ENCODE measurements at regions not wholly inside any gene's neighbourhood (a gene's known extent, or its start where the extent isn't known, plus 50 kb on each side); places are given as distances from the start of the nearest gene placed in this dataset.
"Not testable (repeated sequence)": the region's sequence is repeated elsewhere in the genome, so short reads cannot be mapped to it uniquely, and the experiment has no call there.

DNA sequence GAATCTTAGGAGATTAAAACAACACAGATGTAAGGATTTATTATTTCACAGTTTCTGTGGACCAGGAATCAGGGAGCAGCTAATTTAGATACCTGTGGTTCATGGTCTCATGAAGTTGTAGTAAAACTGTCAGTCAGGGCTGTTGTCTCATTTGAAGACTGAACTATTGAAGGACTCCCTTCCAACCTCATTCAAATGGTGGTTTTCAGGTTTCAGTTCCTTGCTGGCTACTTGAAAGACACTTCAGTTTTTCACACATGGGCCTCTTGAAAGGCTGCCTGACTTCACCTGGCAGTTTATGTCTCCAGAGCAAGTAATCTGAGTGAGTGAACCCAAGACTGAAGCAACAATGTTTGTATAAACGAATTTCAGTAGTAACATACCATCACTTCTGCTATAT lies 915.9 kb downstream of the PLA2G4A start:
- DNase-seq: no peak

DNA sequence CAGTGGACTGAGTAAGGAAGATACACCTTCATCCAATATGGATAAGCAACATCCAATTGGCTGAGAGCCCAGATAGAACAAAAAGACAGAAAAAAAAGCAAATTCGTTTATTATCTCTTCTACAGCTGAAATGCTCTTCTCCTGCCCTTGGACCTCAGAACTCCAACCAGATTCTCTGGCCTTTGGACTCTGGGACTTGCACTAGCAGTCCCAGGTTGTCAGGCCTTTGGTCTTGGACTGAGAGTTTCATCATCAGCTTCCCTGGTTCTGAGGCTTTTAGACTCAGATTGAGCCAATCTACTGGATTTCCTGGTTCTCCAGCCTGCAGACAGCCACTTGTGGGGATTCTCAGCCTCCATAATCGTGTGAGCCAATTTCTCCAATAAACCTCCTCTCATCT lies 926.8 kb downstream of the PLA2G4A start:
- no peak for DNase-seq

DNA sequence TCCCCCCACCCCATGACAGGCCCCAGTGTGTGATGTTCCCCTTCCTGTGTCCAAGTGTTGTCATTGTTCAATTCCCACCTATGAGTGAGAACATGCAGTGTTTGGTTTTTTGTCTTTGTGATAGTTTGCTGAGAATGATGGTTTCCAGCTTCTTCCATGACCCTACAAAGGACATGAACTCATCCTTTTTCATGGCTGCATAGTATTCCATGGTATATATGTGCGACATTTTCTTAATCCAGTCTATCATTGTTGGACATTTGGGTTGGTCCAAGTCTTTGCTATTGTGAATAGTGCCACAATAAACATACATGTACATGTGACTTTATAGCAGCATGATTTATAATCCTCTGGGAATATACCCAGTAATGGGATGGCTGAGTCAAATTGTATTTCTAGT lies 927.9 kb downstream of the PLA2G4A start:
- DNase-seq: not testable (repeated sequence)

DNA sequence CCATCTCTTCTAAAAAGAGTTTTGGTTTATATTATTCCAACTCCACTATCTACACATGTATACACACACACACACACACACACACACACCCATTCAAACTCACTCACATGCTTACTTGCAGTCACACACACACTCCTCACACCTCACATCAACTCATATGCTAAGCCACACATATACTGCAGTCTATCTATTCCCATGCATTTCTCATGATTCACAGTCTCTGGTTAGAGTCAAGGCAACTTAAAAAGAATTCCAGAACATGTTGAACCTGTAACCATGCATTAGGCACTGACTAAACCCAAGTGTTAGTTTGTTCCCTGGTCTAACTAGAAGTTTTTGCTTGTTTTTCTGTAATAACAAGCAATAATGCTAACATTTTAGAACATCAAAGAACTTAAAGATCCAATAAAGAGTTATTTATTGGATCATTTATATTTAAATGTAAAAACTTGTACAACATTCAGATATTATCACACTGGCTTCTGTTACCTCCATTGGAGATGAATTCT lies 931.1 kb downstream of the PLA2G4A start:
- no peak for DNase-seq

DNA sequence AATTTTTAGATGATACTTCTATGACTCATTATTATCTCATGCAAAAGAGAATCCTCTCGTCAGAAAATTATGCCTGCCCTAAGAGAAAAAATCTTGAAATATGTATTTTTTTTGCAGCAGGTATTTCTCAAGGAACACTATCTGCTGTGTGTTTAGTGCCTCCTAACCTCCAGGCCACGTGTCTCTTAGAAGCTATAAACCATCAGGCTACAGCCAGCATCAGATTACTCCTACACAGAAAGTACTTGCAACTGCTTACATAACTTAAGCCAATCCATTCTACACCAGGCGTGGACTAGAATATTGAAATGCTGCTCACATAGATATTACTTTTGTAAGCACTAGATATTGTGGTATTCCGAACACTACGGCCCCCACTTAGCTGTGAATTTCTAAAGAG lies 933.4 kb downstream of the PLA2G4A start:
- no peak for DNase-seq

DNA sequence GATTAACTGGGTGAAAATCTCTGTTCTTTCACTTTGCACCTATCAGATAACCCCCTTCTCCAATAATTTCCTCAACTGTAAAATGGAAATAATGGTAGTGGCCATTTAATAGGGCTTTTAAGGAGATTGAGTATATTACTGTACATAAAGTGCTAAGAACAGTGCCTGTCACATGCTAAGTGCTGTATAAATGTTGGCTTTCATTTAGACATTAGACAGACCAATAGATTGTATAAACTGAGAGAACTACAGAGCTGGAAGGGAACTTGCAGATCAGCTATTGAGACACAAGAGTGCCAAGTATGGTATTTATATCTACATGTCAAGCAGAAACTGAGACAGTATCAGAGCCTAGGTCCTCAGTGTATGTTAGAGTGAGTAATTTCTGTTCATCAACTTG lies 934.7 kb downstream of the PLA2G4A start:
- DNase-seq: no peak

DNA sequence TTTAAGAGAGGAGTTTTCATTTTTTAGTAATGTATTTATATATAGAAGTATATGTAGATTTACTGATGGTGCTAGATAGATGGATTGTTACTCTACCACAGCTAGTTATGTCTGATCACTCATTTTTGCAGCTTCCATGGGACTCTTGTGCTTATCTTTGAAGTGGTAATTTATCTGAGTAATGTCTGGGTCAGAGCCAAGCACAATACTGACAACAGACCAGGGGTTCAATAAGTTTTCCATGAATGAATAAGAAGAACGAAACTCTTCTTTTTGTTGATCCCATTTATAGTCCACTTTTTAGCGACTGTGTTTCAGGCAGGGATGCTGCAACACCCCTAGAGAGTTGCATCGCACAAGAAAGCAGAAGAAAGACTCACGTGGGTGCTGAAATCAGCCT lies 935.2 kb downstream of the PLA2G4A start:
- DNase-seq: no peak

DNA sequence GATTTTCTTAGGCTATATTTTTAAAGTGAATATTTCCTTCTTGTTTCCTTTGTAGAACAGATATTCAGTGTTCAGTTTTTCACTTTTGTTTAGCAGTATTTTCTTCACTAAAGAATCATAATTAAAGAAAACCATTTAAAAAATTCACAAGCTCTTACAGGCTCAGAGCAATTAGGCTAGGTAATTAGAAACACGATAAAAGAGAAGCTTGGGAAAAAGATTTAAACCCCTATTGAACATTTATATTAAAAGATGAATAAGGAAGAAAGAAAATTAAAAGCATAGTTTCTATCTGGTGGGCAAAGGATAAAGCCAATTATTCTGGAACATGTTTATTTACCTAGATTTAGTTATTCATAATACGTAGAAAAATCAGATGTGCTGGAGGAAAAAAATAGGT lies 942.6 kb downstream of the PLA2G4A start:
- no peak for DNase-seq

DNA sequence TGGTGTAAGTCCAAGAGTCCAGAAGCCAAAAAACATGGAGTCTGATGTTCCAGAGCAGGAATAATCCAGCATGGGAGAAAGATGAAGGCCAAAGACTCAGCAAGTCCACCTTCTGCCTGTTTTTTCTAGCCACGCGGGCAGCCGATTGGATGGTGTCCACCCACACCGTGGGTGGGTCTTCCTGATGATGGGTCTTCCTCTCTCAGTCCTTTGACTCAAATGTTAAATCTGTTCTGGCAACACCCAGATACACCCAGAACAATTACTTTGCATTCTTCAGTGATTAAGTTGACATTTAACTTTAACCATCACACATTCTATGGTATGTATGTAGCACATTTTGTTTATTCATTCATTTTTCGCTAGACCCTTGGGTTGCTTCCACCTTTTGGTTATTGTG lies 944.4 kb downstream of the PLA2G4A start:
- DNase-seq: no peak

DNA sequence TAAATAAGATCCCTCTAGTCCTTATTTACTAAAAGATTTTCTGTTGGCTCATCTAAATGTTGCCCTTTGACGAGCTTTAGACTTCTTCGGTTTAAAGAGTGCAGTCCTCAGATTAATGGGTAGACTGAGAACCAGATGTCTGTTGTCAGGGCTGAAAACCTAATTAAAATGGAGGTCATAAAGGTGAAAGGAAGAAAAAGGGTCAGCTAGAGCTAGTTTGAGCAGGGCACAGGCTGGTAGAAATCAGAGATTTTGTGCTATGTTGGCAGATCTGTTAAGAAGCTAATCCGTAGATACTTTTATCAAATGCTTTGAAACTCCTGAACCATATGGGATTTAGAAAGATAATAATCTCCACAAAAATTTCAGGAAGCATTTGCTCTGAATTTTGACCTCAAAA lies 959.0 kb downstream of the PLA2G4A start:
- no peak for DNase-seq

DNA sequence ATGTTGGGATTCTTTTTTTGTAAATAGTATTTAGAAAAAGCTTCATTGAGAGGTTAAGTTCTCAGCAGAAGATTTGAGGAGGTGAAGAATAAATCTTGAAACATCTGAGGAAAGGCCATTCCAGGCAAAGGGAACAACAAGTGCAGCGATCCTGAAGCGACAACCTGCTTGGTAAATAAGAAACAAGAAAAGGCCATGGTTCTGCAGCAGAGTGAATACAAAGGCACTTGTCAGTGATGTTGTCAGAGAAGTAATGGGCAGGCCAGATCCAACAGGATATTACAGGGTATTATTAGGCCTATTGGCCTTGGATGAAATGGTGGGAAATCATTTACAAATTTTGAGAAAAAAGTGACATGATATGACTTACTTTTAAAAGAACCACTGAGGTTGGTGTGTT lies 960.0 kb downstream of the PLA2G4A start:
- no peak for DNase-seq

DNA sequence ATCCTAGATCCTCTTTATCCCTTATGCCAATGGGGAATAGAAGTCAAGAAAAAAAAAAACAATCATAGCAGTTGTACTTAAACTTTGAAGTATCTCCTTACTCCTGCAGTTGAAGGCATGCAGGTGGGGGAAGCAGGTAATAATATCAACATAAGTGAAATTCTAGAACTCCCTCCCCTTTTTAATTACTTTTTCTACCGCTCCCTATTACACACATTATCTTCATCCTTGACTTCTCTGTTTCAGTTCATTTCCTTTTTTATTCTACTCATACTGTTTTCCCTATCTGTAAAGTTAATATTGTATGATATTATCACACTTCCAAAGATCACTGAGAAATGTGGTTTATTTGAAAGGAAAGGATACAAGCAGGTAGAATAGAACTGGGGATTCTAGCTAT lies 962.0 kb downstream of the PLA2G4A start:
- DNase-seq: no peak

DNA sequence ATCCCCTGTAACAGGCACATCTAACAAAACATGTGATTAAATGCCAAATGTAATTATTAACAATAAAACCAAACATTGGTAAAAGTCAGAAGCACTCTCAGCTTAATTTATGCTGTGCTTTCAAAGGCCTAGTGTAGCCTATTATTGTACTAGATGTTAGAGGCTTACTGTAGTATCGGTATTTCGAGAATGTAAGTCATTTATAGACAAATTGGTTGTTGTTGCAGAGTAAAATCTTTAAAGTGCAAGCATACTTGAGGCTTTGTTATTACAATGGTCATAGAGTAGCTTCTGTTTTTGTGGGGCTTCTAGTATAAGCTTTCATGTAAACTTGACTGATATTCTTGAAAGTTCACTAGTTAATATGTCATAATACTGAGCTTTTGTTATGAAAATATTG lies 965.8 kb downstream of the PLA2G4A start:
- DNase-seq: no peak

DNA sequence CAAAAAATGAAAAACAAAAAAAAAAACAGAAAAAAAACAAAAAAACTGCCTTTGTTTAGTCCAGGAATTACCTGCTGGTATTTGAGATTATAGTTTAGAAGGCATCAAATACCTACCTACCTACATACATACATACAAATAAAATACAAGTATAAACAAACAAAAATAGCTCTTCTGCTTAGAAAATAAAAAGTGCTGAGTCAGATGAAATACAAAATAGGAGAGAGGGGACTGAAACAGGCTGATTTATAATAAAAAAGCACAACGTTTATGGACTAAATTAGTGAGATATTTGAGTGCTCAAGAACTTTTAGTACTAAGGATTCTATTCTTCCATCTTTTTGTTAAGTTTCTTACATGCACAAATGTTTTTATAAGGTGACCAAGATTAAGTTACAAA lies 980.8 kb downstream of the PLA2G4A start:
- no peak for DNase-seq

DNA sequence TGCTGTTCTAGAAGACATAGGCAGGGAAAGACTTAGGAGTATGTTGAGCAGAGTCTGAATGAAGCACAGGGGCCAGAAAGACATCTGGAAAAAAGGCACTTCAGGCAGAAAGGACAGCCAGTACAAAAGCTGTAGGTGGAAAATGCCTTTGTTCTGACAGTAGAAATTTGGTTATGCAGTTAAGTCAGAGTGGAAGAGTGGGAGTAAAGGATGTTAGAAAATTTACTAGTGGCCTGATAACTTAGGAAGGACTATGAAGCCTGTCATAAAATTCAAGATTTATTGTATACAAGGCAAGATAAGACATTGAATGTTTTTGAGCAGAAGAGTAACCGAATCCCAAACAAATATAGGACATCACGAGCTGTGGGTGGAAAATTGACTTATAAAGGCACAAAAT lies 987.9 kb downstream of the PLA2G4A start:
- DNase-seq: no peak

DNA sequence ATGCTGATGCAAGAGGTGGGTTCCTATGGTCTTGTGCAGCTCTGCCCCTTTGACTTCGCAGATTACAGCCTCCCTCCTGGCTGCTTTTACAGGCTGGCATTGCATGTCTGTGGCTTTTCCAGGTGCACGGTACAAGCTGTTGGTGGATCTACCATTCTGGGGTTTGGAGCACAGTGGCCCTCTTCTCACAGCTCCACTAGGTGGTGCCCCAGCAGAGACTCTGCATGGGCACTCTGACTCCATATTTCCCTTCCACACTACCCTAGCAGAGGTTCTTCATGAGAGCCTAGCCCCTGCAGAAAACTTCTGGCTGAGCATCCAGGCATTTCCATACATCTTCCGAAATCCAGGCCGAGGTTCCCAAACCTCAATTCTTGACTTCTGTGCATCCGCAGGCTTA lies 989.0 kb downstream of the PLA2G4A start:
- no peak for DNase-seq

DNA sequence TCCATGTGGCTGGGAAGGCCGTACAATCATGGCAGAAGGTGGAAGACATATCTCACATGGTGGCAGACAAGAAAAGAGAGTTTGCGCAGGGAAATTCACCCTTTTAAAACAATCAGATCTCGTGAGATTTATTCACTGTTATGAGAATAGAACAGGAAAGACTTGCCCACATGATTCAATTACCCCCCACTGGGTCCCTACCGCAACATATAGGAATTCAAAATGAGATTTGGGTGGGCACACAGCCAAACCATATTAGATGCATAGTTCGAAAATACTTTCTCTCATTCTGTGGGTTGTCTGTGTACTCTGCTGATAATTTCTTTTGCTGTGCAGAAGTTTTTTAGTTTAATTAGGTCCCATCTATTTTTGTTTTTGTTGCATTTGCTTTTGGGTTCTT lies 990.3 kb downstream of the PLA2G4A start:
- no peak for DNase-seq

DNA sequence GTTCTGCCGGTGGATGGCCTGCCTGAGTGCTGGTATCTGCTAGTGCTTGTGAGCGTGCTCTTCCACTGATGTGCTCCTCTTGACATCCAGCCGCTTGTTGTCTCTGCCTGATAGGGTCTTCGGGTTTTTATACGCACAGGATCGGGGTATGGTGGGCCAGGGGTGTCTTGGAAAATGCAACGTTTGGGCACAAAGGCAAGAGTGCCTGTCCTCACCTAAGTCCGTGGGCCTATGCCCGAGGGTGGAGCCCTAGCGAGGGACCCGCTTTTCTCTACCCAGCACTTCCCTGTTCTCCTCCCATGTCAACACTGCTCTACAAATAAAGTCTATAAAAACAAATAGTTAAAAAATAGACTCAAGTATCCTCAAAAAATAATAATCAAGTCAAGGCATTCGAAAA lies 1007.8 kb downstream of the PLA2G4A start:
- DNase-seq: no peak

DNA sequence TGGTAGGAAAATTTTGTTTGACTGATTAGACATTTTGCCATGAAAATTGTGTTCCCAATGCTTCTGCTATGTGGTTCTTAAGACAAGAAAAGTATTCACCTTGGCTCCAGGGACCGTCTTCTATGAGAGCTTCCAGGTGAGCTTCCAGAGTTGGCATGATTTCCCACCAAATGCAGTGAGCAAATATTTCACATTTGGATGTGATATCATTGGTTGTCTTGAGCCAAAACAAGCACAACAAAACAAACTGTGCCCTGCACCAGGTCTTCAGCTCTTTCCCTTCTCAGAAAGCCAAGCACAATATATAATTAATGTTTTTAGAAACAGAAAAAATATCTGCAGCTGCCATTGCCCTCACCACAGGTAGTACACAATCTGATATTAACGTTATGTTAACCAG lies 1009.0 kb downstream of the PLA2G4A start:
- DNase-seq: peak; percentile 77

DNA sequence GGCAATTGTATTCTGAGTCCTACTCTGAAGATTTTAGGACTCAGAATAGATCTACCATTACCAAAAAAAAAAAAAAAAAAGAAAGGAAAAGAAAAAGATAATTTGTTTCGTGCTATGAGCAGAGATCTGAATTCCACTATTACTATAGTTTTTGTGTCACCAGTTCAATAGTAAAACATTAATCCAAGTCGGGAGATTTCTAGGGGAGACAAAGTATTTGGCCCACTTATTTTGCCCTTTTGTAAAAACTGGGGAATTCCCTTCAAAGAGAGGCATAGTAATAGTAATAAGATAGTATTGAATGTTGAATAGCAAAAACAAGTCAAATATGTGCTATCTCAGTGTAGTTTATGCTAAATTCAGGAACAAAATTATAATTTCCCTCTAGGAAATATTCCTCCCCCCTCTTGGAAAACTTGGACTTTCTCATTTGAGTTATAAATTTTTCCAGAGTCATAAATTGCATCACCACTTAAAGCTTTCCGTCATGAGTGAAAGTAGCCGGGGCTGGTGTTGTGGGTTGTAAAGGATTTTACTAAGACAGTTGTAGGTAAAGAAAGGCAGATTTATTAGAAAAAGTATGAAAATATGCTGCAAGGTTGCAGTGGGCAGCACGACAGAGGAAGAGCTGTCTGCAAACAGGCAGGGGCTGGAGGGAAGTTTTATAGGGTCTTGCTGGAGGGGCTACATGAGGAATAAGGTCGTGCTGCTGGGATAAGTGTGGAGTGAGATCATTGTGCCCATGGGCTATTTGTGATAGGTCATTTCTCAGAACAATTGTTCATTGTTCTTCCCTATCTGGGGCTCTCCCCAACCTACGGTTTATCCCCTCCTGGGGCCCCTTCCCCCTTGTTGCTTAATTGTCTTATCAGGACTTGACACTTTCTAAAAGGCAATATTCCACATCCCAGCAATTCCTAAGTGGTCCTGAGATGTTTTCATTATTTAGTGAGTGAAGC lies 1009.9 kb downstream of the PLA2G4A start:
- no peak for DNase-seq

DNA sequence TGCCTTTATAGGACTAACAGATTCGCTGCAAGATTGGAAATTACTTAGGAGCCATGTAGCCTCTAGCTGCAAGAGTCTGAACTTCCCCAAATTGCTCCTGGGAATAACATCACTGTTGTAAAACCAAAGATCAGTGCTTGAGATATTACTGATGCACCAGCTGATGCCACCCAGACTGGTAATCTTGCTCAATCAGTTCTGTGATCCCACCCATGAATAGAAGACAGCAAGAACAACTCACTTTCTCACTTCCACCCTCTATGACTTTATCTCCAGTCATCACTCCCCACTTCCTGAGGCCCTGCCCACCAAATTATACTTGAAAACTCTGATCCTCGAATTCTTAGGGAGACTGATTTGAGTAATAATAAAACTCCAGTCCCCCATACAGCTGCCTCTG lies 1011.1 kb downstream of the PLA2G4A start:
- no peak for DNase-seq

DNA sequence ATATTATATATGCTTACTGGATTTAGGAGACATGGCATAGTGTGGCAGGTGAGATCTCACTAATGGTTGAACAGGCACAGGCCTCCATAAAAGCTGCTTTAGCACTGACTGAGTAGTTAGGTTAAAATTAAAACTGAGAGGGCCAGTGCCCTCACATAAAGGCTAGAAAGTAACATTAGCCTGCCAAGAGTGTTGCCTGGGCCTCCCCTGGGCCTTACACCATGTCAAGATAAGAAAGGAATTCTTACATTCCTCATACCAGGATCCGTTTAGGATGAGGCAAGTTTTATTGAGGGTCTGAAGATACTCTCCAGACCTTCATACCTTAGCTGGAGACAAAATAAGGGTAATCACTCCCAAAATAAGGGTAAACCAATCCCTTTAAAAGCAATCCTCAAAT lies 1011.8 kb downstream of the PLA2G4A start:
- DNase-seq: no peak

DNA sequence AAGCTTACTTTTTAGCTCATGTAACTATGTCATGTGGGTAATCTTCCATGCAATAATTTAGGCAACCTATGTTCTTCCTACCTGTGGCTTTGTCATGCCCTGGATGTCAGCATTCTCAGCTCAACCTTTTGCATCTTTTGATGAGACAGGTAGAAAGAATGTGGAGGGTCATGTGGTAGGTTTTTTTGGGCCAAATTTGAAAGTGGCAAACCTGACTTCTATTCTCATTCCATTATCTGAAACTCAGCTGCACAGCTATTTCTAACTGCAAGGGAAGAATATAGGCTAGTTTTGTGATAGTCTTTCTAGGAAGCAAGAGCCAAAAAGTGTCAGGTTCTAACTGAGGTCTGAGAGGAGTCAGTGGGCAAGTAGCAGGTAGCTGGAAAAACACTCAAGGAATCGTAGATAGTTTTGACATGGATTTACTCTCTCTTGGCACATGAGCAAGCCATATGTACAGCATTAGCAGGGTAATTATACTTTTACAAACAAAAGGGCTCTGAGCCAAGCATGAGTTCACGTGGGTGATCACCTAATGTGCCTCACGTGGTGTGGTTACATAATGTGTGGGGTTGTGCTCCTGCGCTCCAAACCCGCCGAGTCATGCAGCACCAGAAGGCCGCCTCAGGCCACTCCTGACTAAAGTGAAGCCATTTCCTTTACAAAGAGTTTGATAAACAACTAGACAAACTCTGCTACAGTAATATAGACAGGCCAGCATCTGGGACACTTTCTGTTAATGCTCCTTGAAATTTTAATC lies 1013.8 kb downstream of the PLA2G4A start:
- DNase-seq: no peak

DNA sequence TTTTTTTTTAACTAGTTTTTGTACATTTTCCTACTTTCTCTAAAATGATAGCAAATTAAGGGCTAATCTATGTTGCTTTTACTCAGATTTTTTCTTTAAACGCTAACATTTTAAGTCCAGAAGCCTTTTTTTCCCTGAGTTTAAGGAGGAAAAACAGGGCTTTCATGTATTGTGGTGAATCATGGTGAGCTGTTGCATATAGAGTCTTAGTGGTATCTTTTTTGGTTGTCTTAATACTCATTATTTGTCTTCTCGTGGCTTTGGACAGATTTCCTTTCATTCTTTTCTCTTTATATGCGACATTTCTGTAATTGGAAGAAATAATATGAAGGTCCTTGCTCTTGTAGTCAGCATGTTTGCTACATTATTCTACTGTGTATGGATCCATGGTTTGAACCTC lies 1015.6 kb downstream of the PLA2G4A start:
- no peak for DNase-seq
